Esophagus muscularis mucosa (tissue), 4 donors: ENCODE measurements at regions not wholly inside any gene's neighbourhood (a gene's known extent, or its start where the extent isn't known, plus 50 kb on each side); places are given as distances from the start of the nearest gene placed in this dataset.

ENCODE experiments used
- DNase-seq: peaks from one replicate; pipeline ENCODE4 v3.0.0-alpha.2; 2017; ENCODE audit errors: extremely low spot score
- H3K27ac ChIP-seq, 4 donors: fragments of 200-600 bp; sonication (generic); replicated peaks in 1 of 4; 1 replicate in 3 of 4; 2 replicates in 1 of 4; pipeline ENCODE4 v1.5.1; 2016 to 2019; ENCODE audit warnings: mild to moderate bottlenecking in 1 of 4
- H3K27me3 ChIP-seq, 4 donors: fragments of 200-600 bp; sonication (generic); one replicate each; pipeline versions ENCODE4 v1.5.1 to v1.6.0; 2016 to 2019
- H3K36me3 ChIP-seq, 4 donors: fragments of 200-600 bp; sonication (generic); one replicate each; pipeline ENCODE4 v1.5.1; 2016 to 2019
- H3K4me1 ChIP-seq, 4 donors: fragments of 200-600 bp; sonication (generic); one replicate each; pipeline ENCODE4 v1.5.1; 2016 to 2019
- H3K4me3 ChIP-seq, 4 donors: fragments of 200-600 bp; sonication (generic); 1 replicate in 2 of 4; 2 replicates in 2 of 4; pipeline ENCODE4 v1.5.1; 2016 to 2019; ENCODE audit warnings: mild to moderate bottlenecking in 4 of 4, moderate library complexity in 1 of 4
- H3K9me3 ChIP-seq, 4 donors: fragments of 200-600 bp; sonication (generic); 1 replicate in 3 of 4; 2 replicates in 1 of 4; pipeline ENCODE4 v1.5.1; 2016 to 2019
- EP300 ChIP-seq: sonication (generic); formaldehyde crosslinking; IDR thresholded peaks from one replicate; pipeline ENCODE4 v1.6.1; 2017; ENCODE audit warnings: antibody characterized with exemption
- POLR2A ChIP-seq: fragments of 450-650 bp; IDR thresholded peaks from one replicate; pipeline ENCODE4 v1.6.1; 2017; ENCODE audit warnings: antibody characterized with exemption, moderate library complexity, mild to moderate bottlenecking, low read depth
- POLR2AphosphoS5 ChIP-seq, 2 donors: sonication (generic); formaldehyde crosslinking; IDR thresholded peaks; one replicate each; pipeline ENCODE4 v1.6.1; 2017; ENCODE audit warnings: antibody characterized with exemption in 2 of 2
- WGBS: methylation state at CpG from one replicate; pipeline ENCODE4 v1.1.5; 2018; 5-methylcytosine and 5-hydroxymethylcytosine counted together
- intact Hi-C: fragments of 100-400 bp; cut with DNase I; formaldehyde crosslinking; loops from one replicate; pipeline ENCODE4 v1.15.1; 2023
- TF ChIP-seq, protein P1 (sequence below), 3 experiments: fragments of 200-600 bp in 2 of 3; fragments of 450-650 bp in 1 of 3; sonication (generic) in 2 of 3; IDR thresholded peaks; one replicate each; pipeline ENCODE4 v1.5.1; 2017 to 2019; ENCODE audit warnings: antibody characterized with exemption in 3 of 3, mild to moderate bottlenecking in 2 of 3, moderate library complexity in 1 of 3

GRCh38 chr2:215598376-215598975 is 162.6 kb upstream of the FN1 start:
- intact Hi-C loops = no loop called here
- TF ChIP-seq POLR2A = no peak
- no peak for TF ChIP-seq POLR2AphosphoS5 (IDR thresholded peaks at IDR 0.05)
- TF ChIP-seq EP300 = no peak
- TF ChIP-seq, protein P1, sequence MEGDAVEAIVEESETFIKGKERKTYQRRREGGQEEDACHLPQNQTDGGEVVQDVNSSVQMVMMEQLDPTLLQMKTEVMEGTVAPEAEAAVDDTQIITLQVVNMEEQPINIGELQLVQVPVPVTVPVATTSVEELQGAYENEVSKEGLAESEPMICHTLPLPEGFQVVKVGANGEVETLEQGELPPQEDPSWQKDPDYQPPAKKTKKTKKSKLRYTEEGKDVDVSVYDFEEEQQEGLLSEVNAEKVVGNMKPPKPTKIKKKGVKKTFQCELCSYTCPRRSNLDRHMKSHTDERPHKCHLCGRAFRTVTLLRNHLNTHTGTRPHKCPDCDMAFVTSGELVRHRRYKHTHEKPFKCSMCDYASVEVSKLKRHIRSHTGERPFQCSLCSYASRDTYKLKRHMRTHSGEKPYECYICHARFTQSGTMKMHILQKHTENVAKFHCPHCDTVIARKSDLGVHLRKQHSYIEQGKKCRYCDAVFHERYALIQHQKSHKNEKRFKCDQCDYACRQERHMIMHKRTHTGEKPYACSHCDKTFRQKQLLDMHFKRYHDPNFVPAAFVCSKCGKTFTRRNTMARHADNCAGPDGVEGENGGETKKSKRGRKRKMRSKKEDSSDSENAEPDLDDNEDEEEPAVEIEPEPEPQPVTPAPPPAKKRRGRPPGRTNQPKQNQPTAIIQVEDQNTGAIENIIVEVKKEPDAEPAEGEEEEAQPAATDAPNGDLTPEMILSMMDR (IDR thresholded peaks at IDR 0.05) = no peak
- 54% methylated on average over 3 of the region's 3 CpGs for WGBS
- Histone ChIP-seq H3K36me3 (no peaks in the 10 kb centered on the region), H3K27ac (no peak overlapping the region), H3K27me3 (no peaks in the 10 kb centered on the region), H3K4me1 (peaks cover 0 to 10% (median 0%) of the 10 kb centered on the region in 4 donors), H3K9me3 (no peaks in the 10 kb centered on the region), H3K4me3 (no peak overlapping the region)
- no peak for DNase-seq

DNA sequence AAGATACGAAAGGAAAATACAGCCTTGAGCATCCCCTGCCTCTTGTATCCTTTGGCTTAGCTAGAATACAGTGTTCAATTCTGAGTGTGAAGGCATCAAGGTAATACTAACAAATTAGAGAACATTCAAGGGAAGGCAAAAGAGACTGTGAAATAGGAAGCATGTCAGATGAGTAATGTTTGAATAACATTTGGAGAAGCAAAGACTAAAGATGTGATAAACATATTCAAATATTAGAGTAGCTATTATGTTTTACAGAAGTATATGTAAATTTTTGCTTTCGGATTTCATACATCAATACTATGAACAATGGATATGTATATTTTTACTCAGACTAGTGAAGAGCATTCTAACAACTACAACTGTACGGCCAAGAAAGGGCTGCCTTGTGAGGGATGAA is 161.7 kb upstream of the FN1 start:
- DNase-seq = no peak
- H3K27me3 ChIP-seq = no peaks in the 10 kb centered on the region
- no peak overlapping the region for H3K4me3 ChIP-seq
- no peak overlapping the region for H3K27ac ChIP-seq
- intact Hi-C loops = no loop called here
- TF ChIP-seq POLR2AphosphoS5 (IDR thresholded peaks at IDR 0.05) (no peak), EP300 (no peak), POLR2A (no peak)
- no peaks in the 10 kb centered on the region for H3K36me3 ChIP-seq
- H3K9me3 ChIP-seq = no peaks in the 10 kb centered on the region
- WGBS = 97% methylated on average over 3 of the region's 3 CpGs
- peaks cover 0 to 10% (median 0%) of the 10 kb centered on the region in 4 donors for H3K4me1 ChIP-seq

GRCh38 chr2:215594766-215595165 is 158.9 kb upstream of the FN1 start:
- H3K36me3 ChIP-seq = no peaks in the 10 kb centered on the region
- intact Hi-C loops = no loop called here
- no peaks in the 10 kb centered on the region for H3K4me1 ChIP-seq
- no peak overlapping the region for H3K4me3 ChIP-seq
- WGBS = 39% methylated on average over 2 of the region's 2 CpGs
- no peaks in the 10 kb centered on the region for H3K9me3 ChIP-seq
- TF ChIP-seq EP300 = no peak
- TF ChIP-seq, protein P1 (IDR thresholded peaks at IDR 0.05) = no peak
- no peak for TF ChIP-seq POLR2A
- no peak for TF ChIP-seq POLR2AphosphoS5 (IDR thresholded peaks at IDR 0.05)
- DNase-seq = no peak
- no peaks in the 10 kb centered on the region for H3K27me3 ChIP-seq
- H3K27ac ChIP-seq = no peak overlapping the region

- no peak overlapping the region for H3K27ac ChIP-seq
- H3K27me3 ChIP-seq = no peaks in the 10 kb centered on the region
- 92% methylated on average over 6 of the region's 6 CpGs for WGBS
- H3K4me1 ChIP-seq = peaks cover 0 to 12% (median 3%) of the 10 kb centered on the region in 4 donors
- no peak for TF ChIP-seq EP300
- no peak for TF ChIP-seq POLR2A
- TF ChIP-seq POLR2AphosphoS5 (IDR thresholded peaks at IDR 0.05) = no peak
- TF ChIP-seq, protein P1 (IDR thresholded peaks at IDR 0.05) = no peak
- intact Hi-C loops = no loop called here
- no peak for DNase-seq
- no peak overlapping the region for H3K4me3 ChIP-seq
- H3K36me3 ChIP-seq = no peaks in the 10 kb centered on the region
- H3K9me3 ChIP-seq = no peaks in the 10 kb centered on the region
These were observed 154.3 kb upstream of the FN1 start for GRCh38 chr2:215590010-215590745.

DNA sequence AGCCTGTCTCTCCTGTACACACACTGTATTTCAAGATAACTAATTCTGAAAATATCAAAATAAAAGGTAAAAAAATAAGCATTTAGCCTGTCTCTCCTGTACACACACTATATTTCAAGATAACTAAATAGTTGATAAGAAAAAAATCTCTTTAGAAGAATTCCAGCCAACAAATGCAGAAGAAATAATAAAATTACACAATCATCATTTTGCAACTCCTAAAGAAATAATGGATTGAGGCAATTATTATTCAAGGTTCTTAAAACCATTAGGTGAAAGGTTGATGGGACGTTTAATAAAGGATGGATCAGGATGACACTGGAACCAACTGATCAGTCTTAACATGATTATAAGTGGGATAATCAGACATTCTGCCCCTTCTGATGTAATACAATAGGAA is 148.0 kb upstream of the FN1 start:
- H3K4me3 ChIP-seq = no peak overlapping the region
- intact Hi-C loops = no loop called here
- no peak overlapping the region for H3K27ac ChIP-seq
- H3K27me3 ChIP-seq = no peaks in the 10 kb centered on the region
- H3K36me3 ChIP-seq = no peaks in the 10 kb centered on the region
- H3K4me1 ChIP-seq = peaks cover 0 to 16% (median 9%) of the 10 kb centered on the region in 4 donors
- DNase-seq = no peak
- 81% methylated on average over 1 of the region's 1 CpG for WGBS
- TF ChIP-seq POLR2AphosphoS5 (IDR thresholded peaks at IDR 0.05) (no peak), EP300 (no peak), POLR2A (no peak)
- TF ChIP-seq, protein P1 (IDR thresholded peaks at IDR 0.05) = no peak
- no peaks in the 10 kb centered on the region for H3K9me3 ChIP-seq
